GM23338 (cell line): ENCODE measurements at regions not wholly inside any gene's neighbourhood (a gene's known extent, or its start where the extent isn't known, plus 50 kb on each side); places are given as distances from the start of the nearest gene placed in this dataset.

Experiments
- ATAC-seq: fragments of 200-7000 bp; cut with Tn5 transposase; 3 replicates; pipeline ENCODE4 v1.9.1; 2020
- DNase-seq: peaks from one replicate; pipeline ENCODE4 v3.0.0-alpha.2; 2015; ENCODE audit warnings: low spot score
- H2AFZ ChIP-seq: fragments of 200-600 bp; sonication (generic); 2 replicates; pipeline ENCODE4 v1.8.0; 2016; ENCODE audit warnings: antibody characterized with exemption, mild to moderate bottlenecking, moderate library complexity
- H3F3A ChIP-seq: fragments of 200-600 bp; sonication (generic); replicated peaks from 2 replicates; pipeline ENCODE4 v1.8.0; 2017; ENCODE audit warnings: antibody characterized with exemption, mixed run types, low read depth
- H3K27ac ChIP-seq: fragments of 200-600 bp; sonication (generic); 2 replicates; pipeline ENCODE4 v1.6.1; 2016; ENCODE audit warnings: low read depth
- H3K27me3 ChIP-seq: fragments of 200-600 bp; sonication (generic); 2 replicates; pipeline ENCODE4 v1.8.0; 2016; ENCODE audit warnings: mild to moderate bottlenecking, mixed run types, moderate library complexity; ENCODE audit not compliant: insufficient read depth
- H3K36me3 ChIP-seq: fragments of 200-600 bp; sonication (generic); 2 replicates; pipeline ENCODE4 v1.8.0; 2016; ENCODE audit warnings: mild to moderate bottlenecking; ENCODE audit not compliant: insufficient read depth
- H3K4me1 ChIP-seq: fragments of 200-600 bp; sonication (generic); 2 replicates; pipeline ENCODE4 v1.8.0; 2016; ENCODE audit warnings: mild to moderate bottlenecking, moderate library complexity; ENCODE audit not compliant: insufficient read depth
- H3K4me2 ChIP-seq: fragments of 200-600 bp; sonication (generic); 2 replicates; pipeline ENCODE4 v1.7.1; 2017; ENCODE audit warnings: mixed run types
- H3K4me3 ChIP-seq: fragments of 200-600 bp; sonication (generic); 2 replicates; pipeline ENCODE4 v1.6.1; 2016; ENCODE audit warnings: mixed run types
- H3K79me2 ChIP-seq: fragments of 200-600 bp; sonication (generic); replicated peaks from 2 replicates; pipeline ENCODE4 v1.8.0; 2017; ENCODE audit warnings: mild to moderate bottlenecking; ENCODE audit not compliant: insufficient read depth
- H3K9me2 ChIP-seq: fragments of 200-600 bp; sonication (generic); 2 replicates; pipeline ENCODE4 v1.8.0; 2017; ENCODE audit not compliant: insufficient read depth
- H4K20me1 ChIP-seq: fragments of 200-600 bp; sonication (generic); replicated peaks from 2 replicates; pipeline ENCODE4 v1.8.0; 2017; ENCODE audit warnings: mild to moderate bottlenecking; ENCODE audit not compliant: insufficient read depth
- H3K27ac Mint-ChIP-seq: 2 replicates; pipeline ENCODE4 v1.8.0; 2020; ENCODE audit warnings: inconsistent platforms, mild to moderate bottlenecking, moderate library complexity, mixed read lengths
- H3K27me3 Mint-ChIP-seq: 3 replicates; pipeline ENCODE4 v1.8.0; 2022; ENCODE audit warnings: low read depth, mild to moderate bottlenecking, moderate library complexity, mixed read lengths, inconsistent platforms; ENCODE audit not compliant: insufficient read depth, poor library complexity
- H3K36me3 Mint-ChIP-seq: 3 replicates; pipeline ENCODE4 v1.8.0; 2021; ENCODE audit warnings: low read depth, mild to moderate bottlenecking, inconsistent platforms, moderate library complexity, mixed read lengths
- H3K4me1 Mint-ChIP-seq: 3 replicates; pipeline ENCODE4 v1.8.0; 2020; ENCODE audit warnings: mild to moderate bottlenecking, inconsistent platforms, mixed read lengths
- H3K4me3 Mint-ChIP-seq: 3 replicates; pipeline ENCODE4 v1.8.0; 2021; ENCODE audit warnings: moderate library complexity, mild to moderate bottlenecking, inconsistent platforms, mixed read lengths
- H3K9me3 Mint-ChIP-seq: 3 replicates; pipeline ENCODE4 v1.8.0; 2020; ENCODE audit warnings: moderate library complexity, mild to moderate bottlenecking, inconsistent platforms, mixed read lengths
- JUNB ChIP-seq: IDR thresholded peaks from one replicate; pipeline ENCODE4 v1.6.1; 2016; ENCODE audit warnings: antibody characterized with exemption; ENCODE audit not compliant: unreplicated experiment
- POLR2AphosphoS5 ChIP-seq: IDR thresholded peaks from 2 replicates; pipeline ENCODE4 v1.6.1; 2016; ENCODE audit warnings: antibody characterized with exemption, low read depth
- REST ChIP-seq: IDR thresholded peaks from one replicate; pipeline ENCODE4 v1.6.1; 2018; ENCODE audit warnings: antibody characterized with exemption; ENCODE audit not compliant: unreplicated experiment
- STAT1 ChIP-seq: IDR thresholded peaks from one replicate; pipeline ENCODE4 v1.6.1; 2016; ENCODE audit warnings: antibody characterized with exemption; ENCODE audit not compliant: unreplicated experiment
- TF ChIP-seq, protein P1 (sequence below): fragments of 250-450 bp; sonication (Bioruptor Pico); IDR thresholded peaks from 2 replicates; pipeline ENCODE4 v1.5.0; 2020; ENCODE audit warnings: mild to moderate bottlenecking, moderate library complexity

GRCh38 chr16:51062039-51062438 lies 89.0 kb downstream of the SALL1 start:
- H3K27me3 Mint-ChIP-seq = peaks cover 2% of the 10 kb centered on the region
- H3K27ac ChIP-seq = no peak overlapping the region

More at GRCh38 chr16:51062039-51062438, 89.0 kb downstream of the SALL1 start:
- TF ChIP-seq STAT1 (no peak), POLR2AphosphoS5 (no peak), JUNB (no peak), REST (no peak)
- TF ChIP-seq, protein P1, sequence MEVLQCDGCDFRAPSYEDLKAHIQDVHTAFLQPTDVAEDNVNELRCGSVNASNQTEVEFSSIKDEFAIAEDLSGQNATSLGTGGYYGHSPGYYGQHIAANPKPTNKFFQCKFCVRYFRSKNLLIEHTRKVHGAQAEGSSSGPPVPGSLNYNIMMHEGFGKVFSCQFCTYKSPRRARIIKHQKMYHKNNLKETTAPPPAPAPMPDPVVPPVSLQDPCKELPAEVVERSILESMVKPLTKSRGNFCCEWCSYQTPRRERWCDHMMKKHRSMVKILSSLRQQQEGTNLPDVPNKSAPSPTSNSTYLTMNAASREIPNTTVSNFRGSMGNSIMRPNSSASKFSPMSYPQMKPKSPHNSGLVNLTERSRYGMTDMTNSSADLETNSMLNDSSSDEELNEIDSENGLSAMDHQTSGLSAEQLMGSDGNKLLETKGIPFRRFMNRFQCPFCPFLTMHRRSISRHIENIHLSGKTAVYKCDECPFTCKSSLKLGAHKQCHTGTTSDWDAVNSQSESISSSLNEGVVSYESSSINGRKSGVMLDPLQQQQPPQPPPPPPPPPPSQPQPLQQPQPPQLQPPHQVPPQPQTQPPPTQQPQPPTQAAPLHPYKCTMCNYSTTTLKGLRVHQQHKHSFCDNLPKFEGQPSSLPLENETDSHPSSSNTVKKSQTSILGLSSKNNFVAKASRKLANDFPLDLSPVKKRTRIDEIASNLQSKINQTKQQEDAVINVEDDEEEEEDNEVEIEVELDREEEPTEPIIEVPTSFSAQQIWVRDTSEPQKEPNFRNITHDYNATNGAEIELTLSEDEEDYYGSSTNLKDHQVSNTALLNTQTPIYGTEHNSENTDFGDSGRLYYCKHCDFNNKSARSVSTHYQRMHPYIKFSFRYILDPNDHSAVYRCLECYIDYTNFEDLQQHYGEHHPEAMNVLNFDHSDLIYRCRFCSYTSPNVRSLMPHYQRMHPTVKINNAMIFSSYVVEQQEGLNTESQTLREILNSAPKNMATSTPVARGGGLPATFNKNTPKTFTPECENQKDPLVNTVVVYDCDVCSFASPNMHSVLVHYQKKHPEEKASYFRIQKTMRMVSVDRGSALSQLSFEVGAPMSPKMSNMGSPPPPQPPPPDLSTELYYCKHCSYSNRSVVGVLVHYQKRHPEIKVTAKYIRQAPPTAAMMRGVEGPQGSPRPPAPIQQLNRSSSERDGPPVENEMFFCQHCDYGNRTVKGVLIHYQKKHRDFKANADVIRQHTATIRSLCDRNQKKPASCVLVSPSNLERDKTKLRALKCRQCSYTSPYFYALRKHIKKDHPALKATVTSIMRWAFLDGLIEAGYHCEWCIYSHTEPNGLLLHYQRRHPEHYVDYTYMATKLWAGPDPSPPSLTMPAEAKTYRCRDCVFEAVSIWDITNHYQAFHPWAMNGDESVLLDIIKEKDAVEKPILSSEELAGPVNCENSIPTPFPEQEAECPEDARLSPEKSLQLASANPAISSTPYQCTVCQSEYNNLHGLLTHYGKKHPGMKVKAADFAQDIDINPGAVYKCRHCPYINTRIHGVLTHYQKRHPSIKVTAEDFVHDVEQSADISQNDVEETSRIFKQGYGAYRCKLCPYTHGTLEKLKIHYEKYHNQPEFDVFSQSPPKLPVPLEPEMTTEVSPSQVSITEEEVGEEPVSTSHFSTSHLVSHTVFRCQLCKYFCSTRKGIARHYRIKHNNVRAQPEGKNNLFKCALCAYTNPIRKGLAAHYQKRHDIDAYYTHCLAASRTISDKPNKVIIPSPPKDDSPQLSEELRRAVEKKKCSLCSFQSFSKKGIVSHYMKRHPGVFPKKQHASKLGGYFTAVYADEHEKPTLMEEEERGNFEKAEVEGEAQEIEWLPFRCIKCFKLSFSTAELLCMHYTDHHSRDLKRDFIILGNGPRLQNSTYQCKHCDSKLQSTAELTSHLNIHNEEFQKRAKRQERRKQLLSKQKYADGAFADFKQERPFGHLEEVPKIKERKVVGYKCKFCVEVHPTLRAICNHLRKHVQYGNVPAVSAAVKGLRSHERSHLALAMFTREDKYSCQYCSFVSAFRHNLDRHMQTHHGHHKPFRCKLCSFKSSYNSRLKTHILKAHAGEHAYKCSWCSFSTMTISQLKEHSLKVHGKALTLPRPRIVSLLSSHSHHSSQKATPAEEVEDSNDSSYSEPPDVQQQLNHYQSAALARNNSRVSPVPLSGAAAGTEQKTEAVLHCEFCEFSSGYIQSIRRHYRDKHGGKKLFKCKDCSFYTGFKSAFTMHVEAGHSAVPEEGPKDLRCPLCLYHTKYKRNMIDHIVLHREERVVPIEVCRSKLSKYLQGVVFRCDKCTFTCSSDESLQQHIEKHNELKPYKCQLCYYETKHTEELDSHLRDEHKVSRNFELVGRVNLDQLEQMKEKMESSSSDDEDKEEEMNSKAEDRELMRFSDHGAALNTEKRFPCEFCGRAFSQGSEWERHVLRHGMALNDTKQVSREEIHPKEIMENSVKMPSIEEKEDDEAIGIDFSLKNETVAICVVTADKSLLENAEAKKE (CRISPR knock-in tag) = no peak
- DNase-seq = no peak
- H3K4me3 ChIP-seq = no peak overlapping the region
- Mint-ChIP-seq H3K4me3 (no peak overlapping the region), H3K4me1 (peaks cover 13% of the 10 kb centered on the region), H3K27ac (no peak overlapping the region), H3K36me3 (no peaks in the 10 kb centered on the region), H3K9me3 (no peaks in the 10 kb centered on the region)
- H3K36me3 ChIP-seq = no peaks in the 10 kb centered on the region
- no peaks in the 10 kb centered on the region for H3K27me3 ChIP-seq
- H3K9me2 ChIP-seq = no peaks in the 10 kb centered on the region
- H3K4me2 ChIP-seq = no peak overlapping the region
- H3K4me1 ChIP-seq = peaks cover 3% of the 10 kb centered on the region; the same call in 1 of the 2 replicates
- no peak overlapping the region for H2AFZ ChIP-seq
- H4K20me1 ChIP-seq = no peaks in the 10 kb centered on the region
- no peaks in the 10 kb centered on the region for H3F3A ChIP-seq
- no peak for ATAC-seq
- no peaks in the 10 kb centered on the region for H3K79me2 ChIP-seq
